Neural cell (in vitro differentiated cells): ENCODE measurements at regions not wholly inside any gene's neighbourhood (a gene's known extent, or its start where the extent isn't known, plus 50 kb on each side); places are given as distances from the start of the nearest gene placed in this dataset.

Experiments used
- CTCF ChIP-seq: fragments of 450-650 bp; IDR thresholded peaks from 2 replicates; pipeline ENCODE4 v1.5.1; 2014; ENCODE audit warnings: antibody characterized with exemption, mild to moderate bottlenecking, moderate library complexity; ENCODE audit not compliant: poor library complexity, severe bottlenecking
- EP300 ChIP-seq: fragments of 450-650 bp; conservative IDR thresholded peaks from 2 replicates; pipeline ENCODE4 v1.6.1; 2014; ENCODE audit warnings: antibody characterized with exemption, mild to moderate bottlenecking, moderate library complexity; ENCODE audit not compliant: poor library complexity, severe bottlenecking
- EZH2 ChIP-seq: fragments of 200-600, 300-800 bp; shearing (Covaris generic), sonication (generic); IDR thresholded peaks from 2 replicates; pipeline ENCODE4 v1.6.1; 2014; ENCODE audit warnings: antibody characterized with exemption, low read length, borderline replicate concordance, mild to moderate bottlenecking; ENCODE audit not compliant: insufficient read depth, poor library complexity, severe bottlenecking
- MXI1 ChIP-seq: fragments of 450-650 bp; conservative IDR thresholded peaks from 2 replicates; pipeline ENCODE4 v1.6.1; 2014; ENCODE audit warnings: antibody characterized with exemption, mild to moderate bottlenecking; ENCODE audit not compliant: poor library complexity, severe bottlenecking
- POLR2AphosphoS5 ChIP-seq: IDR thresholded peaks from 2 replicates; pipeline ENCODE4 v1.6.1; 2012
- RAD21 ChIP-seq: fragments of 450-650 bp; conservative IDR thresholded peaks from 2 replicates; pipeline ENCODE4 v1.6.1; 2014; ENCODE audit warnings: antibody characterized with exemption, mild to moderate bottlenecking, moderate library complexity
- SMC3 ChIP-seq: fragments of 450-650 bp; conservative IDR thresholded peaks from 2 replicates; pipeline ENCODE4 v1.6.1; 2014; ENCODE audit warnings: antibody characterized with exemption, mild to moderate bottlenecking, moderate library complexity; ENCODE audit not compliant: poor library complexity
- TAF1 ChIP-seq: IDR thresholded peaks from 2 replicates; pipeline ENCODE4 v1.6.1; 2012; ENCODE audit warnings: low read depth

- TF ChIP-seq CTCF (no peak), MXI1 (no peak), TAF1 (no peak), POLR2AphosphoS5 (no peak), SMC3 (no peak), EP300 (no peak), EZH2 (no peak), RAD21 (no peak)
These were observed 142.8 kb upstream of the STT3B start for GRCh38 chr3:31389939-31390338.
